NCI-H446 (cell line): ENCODE measurements at regions not wholly inside any gene's neighbourhood (a gene's known extent, or its start where the extent isn't known, plus 50 kb on each side); places are given as distances from the start of the nearest gene placed in this dataset.

Experiments
- DNase-seq, 2 experiments: peaks; one replicate each; lab custom pipeline; 2025; lab: John Stamatoyannopoulos, UW

DNA sequence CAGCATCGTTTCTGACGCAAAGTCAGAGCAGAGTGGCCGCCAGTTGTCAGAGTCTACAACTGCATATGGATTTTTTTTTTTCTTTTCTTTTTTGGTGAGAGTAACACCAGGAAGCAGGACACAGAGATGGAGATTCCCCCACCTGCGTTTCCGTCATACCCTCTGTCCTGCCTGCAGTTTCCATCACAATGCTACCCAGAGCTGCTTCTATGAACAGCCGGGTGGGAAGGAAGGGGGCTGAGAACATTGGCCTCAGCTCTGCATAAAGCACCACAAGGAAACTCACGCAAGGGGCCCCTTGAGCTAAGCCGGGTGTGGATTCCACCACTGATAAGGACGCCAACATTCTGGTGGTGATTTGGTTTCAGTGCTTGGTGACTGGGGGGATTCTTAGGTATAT is 183.5 kb upstream of the AFDN start:
- no peak for DNase-seq

DNA sequence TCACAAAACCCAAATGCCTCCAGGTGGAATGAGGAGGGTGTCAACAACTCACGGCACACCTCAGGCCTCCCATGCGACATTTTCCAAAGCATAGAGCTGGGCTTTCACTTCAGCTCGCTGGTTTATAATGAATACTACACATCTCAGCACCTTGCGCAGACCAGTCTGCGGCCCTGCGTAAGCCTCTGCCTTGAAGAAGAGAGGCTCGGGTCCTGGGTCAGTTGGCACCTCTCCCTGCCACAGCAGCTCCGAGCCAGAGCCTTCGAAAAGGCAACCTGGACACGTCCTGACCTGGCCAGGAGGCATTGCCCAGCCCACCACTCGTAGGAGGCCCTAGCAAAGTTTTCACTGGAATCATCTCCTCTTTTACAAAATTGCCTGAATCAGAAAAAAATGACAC is 183.0 kb upstream of the AFDN start:
- no peak for DNase-seq

DNA sequence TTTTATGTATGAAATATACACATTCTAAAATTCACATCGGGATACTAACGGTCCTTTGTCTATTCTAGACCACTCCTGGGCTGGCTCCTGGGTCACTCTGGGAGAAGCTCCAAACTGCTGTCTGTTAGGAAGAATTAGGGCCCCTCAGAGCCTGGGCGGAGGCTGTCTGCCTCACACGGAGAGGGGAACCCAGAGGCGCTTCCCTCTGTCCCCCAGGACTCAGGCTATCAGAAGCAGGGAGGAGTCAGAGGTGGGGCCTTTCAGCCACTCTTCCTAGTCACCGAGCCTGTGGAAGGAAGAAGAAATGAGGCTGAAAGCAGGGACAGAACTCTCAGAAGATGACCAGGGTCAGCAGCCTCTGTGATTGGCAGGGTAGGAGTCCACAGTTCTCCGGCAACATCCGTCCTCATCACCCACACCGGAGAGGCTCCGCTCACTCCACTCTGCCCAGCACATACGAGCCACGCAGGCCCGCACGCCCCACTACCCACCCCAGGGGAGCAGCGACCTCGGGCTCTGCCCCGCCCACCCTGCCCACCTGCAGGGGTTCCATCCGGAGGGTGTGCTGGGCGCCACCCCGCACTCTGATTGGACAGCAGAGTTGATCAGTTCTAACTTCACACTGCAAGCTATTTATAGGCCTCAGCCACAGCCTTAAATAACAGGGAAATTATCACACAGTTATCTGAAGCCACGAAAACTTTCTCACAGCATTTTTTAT is 182.1 kb upstream of the AFDN start:
- no peak for DNase-seq

DNA sequence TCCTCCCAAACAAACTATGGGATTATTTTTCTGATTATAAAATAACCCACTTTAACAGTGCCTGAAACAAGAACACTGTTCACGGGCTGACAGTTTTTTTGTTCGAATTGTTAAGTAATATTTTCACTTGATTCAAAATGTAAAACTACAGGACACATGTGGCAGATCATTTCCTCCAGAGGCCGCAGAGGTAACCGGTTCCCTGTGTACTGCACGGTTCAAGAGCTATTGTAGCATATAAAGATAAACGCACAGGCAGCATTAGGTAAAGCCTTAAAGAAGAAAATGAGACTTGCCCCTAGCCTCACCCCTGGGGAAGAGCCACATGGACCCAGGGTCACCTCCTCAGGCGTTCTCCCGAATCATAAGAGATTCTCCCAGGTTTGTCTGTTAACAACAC is 181.3 kb upstream of the AFDN start:
- no peak for DNase-seq

DNA sequence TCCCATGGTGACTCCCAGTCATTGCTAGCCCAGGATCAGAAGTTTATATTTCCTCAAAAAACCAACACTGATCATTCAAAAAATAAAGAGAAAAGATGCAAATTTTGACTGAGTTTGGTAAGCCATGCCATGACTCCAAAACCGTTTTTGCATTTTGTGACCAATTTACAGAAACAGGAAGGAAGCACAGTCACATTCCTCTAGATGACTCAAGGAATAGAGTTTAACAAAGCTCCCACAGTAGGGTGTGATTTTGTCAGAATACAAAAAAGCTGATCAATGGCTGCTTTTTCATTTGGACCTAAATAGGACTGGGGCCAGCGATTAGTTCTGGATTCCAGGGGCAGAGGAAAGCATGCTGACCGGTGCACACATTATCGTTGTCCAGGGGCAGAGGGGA is 179.4 kb upstream of the AFDN start:
- DNase-seq = no peak

DNA sequence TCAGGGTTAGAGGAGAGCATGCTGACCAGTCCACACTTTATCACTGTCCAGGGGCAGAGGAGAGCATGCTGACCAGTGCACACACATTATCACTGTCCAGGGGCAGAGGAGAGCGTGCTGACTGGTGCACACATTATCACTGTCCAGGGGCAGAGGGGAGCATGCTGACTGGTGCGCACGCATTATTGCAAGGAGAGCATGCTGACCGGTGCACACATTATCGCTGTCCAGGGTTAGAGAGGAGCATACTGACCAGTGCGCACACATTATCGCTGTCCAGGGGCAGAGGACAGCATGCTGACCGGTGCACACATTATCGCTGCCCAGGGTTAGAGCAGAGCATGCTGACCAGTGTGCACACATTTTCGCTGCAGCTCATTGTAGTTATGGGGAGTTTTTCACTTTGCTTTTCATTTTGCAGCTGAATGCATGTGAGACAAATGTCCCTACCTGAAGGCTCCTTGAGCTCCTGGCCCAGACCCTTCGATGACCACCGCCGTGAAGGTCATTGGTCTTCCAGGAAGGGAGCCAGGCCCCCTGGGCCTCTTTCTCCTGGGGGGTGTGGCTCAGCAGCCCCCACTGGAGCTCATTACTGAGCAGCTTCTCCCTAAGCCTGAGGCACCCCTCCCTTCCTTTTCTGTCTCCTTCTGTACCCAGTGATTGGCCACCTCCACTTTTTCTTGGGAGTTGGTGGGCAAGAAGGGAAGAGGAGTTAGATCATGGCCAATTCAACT is 178.8 kb upstream of the AFDN start:
- DNase-seq = no peak

DNA sequence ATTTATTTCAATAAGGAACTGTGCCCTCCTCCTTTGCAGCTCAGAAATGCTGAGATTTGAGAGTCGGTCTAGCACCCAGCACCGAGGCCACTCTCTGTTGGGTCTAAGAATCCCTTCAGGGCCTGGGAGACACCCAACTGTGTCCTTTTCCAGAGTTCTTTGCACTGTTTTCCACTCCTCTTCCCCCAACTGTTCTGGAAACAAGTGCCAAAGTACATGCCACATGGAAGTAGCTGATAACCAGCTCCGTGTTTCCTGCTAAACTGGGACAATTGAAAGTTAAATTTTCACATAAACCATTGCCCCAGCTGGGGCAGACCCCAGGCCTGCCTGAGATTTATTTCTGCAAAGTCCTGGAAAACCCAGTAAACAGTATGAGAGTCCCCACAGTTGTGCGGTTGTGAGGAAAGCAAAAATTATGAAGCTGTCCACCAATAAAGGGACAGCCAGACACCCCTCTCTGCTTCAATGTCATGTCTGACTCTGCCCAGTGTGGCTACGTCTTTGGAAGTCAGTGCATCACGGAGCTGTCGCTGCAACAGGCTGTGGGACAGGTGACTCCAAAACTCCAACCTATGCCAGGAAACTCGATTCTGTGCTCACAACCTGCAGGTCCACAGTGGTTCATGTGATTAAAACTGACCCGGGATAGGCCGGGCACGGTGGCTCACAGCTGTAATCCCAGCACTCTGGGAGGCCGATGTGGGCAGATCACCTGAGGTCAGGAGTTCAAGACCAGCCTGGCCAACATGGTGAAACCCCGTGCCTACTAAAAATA is 178.0 kb upstream of the AFDN start:
- DNase-seq = no peak

DNA sequence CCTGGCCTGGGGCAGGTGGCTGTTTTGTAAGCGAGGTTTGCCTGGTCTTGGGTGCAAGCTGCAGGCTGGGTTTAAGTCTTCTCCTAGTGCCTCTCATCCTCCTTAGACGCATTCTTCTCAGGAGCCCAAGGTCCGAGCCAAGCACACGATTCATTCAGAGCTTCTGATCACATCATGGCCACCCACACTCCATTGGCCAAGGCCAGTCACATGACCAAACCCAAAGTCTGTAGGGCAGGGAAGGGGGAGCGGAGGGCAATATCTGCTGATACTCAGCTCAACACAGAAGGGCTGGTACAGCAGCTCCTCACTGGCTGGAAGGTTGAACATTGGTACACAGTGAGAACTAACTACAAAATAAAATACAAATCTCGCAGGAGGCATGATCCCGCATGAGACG is 177.2 kb upstream of the AFDN start:
- no peak for DNase-seq

DNA sequence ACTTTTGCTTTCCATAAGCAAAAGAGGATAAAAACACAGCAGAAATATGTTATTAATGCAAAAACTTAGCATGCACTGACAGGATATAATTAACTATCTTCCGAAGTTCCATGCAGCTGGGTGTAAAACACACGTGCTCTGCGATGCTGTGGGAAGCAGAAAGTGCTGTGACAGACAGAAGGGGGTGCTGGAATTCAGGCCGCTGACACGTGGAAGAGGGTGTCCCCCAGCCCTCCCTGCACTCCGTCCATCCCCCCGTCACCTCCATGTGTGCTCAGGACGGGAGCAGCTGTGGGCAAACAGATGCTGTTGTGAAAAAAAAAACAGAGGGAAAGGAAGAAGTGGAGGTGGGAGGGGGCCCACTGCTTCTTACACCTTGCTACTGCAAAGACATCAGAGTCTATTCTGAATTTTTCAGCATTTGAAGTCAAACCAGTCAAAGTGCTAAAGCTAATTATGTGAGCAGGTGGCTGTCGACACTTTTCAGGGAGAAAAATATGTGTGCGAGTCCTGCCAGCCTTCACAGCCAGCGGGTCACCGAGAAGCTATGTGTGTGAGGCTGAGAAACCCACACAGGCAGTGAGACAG is 175.9 kb upstream of the AFDN start:
- no peak for DNase-seq

DNA sequence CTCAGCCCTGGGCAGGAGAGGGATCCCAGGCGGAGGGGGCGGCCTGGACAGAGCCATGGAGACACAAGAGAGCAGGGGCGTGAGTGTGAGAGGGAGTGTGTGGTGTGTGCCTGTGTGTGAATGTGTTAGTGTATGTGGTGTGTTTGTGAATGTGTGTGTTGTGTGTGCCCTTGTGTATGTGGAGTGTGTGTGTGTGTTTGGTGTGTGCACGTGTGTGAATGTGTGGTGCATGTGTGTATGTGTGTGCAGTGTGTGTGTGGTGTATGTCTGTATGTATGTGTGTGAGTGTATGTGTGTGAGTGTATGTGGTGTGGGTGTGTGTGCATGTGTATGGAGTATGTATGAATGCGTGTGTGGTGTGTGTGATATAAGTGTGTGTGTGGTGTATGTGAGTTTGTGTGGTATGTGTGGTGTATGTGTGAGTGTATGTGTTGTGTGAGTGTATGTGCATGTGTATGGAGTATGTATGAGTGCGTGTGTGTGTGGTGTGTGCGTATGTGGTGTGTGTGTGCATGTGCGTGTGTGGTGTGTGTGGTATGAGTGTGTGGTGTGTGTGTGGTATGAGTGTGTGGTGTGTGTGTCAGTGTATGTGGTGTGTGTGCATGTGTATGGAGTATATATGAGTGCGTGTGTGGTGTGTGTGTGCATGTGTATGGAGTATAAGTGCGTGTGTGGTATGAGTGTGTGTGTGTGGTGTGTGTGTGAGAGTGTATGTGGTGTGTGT is 175.2 kb upstream of the AFDN start:
- no peak for DNase-seq

DNA sequence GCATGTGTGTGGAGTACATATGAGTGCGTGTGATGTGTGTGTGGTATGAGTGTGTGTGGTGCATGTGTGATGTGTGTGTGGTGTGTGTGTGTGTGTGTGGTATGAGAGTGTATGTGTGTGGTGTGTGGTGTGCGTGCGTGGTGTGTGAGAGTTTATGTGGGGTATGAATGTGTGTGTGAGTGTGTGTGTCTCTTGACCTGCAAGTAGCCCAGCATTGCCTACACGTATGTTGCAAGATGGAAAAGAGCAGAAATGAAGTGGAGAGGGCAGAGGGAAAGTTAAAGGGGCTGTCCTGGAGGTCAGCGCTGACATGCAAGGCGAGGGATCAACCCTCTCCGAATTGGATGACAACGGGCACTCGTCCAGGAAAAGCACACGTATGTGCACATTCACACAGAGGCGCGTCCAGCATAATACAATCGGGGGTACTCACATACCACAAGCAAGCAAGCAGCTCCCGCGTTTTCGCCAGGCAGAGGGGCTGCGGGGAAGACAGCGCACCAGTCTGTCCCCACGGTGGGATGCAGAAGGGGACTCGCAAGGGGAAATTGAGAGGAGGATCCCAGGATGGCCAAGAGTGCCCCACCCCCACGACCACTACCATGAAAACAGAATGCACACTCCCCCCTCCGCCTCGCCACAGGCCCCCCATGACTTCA is 174.5 kb upstream of the AFDN start:
- no peak for DNase-seq

DNA sequence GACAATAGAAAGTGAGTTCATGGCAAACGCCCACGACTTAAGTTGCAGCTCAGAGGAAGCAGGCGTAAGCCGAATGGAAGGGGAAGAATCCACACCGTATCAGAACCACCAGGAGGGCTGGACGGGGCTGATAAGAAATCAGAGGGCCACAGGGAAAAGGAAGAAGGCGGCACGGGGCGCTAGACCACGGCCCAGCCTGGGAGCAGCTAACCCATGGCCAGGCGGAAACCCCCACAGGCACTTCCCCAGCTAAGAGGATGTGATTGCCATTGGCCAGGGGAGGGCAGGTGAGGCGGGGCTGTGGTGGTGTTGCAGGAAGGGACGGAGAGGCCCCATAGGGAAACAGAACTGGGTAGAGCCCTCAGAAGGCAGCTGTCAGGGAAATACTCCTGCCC is 174.0 kb upstream of the AFDN start:
- no peak for DNase-seq

DNA sequence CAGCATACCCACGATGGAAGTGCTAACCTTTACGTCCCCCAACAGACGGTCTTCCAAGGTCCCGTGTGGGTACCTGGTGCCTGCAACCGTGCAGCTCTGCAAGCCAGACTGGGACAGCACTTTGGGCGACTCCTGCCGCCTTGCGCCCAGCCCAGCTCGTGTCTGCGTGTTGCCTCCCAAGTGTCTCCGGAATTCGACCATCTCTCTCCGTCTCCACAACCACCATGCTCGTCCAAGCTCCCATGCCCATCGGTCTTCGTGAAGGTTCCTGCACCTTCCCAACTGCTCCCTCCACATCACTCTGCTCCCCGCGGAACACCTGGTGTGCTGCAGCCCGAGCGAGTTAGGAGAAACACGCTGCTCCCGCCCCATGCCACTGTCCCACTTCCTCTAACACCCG is 173.2 kb upstream of the AFDN start:
- no peak for DNase-seq

DNA sequence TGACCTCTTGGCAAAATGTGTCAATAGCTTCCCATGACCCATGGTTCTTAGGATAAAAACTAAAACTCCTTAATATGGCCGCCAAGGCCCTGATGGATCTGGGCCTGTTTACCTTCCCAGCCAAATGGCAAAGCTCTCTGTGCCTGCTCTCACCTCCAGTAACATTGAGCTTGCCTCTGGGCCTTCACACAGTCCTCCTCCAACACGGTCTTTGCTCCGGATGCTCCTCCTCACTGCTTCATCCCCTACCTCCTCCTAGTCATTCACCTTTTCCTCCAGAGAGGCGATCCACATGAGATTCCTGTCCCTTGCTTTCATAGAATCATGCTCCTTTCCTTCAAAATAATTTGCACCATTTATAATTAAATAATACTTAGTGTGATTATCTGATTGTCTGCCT is 172.3 kb upstream of the AFDN start:
- DNase-seq = no peak

DNA sequence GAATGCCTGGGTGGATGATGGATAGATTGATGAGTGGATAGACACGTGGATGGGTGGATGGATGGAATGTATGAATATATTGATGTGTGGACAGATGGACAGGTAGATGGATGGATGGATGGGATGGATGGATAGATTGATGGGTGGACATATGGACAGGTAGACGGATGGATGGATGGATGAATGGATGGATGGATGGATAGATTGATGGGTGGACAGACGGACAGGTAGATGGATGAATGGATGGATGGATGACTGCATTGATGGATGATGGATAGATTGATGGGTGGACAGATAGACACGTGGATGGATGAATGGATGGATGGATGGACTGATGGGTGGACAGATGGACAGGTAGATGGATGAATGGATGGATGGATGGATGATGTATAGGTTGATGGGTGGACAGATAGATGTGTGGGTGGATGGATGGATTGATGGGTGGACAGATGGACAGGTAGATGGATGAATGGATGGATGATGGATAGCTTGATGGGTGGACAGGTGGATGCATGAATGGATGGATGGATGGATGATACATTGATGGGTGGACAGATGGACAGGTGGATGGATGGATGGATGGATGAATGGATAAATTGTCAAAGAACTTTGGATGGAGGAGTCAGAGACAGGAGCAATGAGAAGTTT is 171.4 kb upstream of the AFDN start:
- DNase-seq = no peak

DNA sequence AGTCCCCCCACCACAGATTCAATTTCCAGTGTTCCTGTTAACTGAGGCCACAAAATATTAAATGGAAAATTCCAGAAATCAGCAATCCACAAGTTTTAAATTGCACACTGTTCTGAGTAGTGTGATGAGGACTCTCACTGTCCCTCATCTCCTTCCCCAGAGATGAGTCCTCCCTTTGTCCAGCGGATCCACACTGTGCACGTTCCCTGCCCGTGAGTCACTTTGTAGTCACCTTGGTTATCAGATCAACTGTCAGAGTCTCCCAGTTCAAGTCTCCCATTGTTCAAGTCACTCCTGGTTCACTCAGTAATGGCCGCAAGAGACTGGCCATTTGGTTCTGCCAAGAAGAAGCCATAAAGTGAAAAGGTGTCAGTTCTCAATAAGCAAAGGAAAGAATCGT is 168.6 kb upstream of the AFDN start:
- DNase-seq = no peak

DNA sequence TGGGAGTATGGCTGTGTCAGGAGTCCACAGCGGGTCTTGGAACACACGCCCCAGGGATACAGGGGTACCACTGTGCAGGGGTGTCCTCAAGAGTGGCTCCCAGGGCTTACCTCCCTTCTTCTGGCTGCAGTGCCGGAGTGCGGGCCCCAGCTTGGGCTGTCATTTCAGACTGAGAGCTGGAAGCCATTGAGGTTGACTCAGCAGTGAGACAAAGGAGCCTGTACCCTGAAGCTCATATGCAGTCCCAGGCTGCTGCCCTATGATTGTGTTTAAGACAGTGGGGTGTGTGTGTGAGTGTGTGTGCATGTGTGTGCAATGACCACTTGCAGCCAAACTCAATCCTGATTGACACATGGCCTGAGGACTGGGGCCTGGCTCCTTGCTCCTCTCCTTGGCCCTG is 167.7 kb upstream of the AFDN start:
- DNase-seq = no peak

DNA sequence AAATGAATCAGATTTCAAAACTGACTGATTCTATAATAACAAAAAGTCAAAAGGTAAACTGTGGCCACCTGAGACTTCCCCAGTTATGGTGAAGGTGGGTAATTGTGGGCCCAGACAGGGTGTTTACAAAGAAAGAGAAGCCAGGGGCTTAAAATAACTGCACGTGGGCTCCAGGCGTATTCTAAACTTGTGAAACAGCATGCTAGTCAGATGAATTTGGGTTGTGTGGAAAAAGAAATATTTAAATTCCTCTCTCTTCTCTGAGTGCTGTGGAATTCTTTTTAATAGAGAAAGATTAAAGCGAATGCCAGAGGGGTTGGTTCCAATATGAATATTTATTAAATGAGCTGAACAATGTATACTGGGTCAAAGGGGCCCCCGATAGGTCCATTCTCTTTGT is 166.3 kb upstream of the AFDN start:
- no peak for DNase-seq

DNA sequence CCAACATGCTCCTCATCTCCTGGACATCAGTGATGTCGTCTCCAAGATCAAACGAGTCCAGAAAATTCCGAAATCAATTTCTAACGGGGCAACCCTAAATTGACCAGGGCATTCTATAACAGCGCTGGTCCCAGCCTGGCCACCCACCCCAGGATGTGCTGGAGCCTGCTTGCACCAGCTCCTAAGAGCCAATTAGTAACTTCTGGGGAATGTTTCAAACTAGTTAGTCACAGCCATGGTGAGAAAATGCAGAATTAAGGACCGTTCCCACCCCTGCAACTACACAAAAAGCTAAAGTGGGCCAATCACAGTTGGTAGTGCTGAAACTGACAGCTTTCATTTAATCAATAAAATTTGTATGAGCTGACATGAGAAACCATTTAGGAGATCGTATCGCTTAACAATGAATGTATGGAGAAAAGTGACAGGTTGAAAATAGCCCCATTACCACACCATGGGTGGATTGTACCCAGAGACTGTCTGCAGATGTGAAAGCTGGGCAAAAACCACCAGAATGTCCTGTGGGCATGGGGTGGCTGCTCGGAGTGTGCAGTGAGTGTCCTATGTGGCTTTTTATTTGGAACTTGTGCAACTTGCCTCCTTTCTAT is 165.7 kb upstream of the AFDN start:
- DNase-seq = no peak

DNA sequence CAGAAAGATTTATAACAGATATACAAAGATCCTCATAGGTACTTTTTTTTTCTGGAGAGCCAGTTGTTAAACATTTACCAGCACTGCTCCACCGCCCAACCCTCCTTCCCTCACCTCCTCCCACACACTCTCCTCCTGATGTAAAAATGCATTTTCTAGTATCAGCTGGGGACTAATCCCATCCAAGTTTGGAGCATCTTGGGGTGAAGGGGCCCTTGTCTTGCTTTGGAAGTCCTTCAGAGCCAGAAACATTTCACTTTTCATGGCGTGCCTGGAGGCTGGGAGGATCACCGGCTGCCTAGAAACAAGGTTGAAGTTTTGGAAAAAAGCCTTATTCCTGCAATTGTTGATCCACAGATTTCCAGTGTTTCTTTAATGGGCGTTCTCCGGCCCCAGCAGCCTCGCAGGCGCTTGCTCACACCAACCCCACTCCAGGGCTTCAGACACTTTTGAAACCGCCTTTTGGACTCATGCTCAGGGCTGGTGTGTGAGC is 165.1 kb upstream of the AFDN start:
- DNase-seq = no peak
